HG02763 (cell line): ENCODE measurements at regions not wholly inside any gene's neighbourhood (a gene's known extent, or its start where the extent isn't known, plus 50 kb on each side); places are given as distances from the start of the nearest gene placed in this dataset.
"Not testable (repeated sequence)": the region's sequence is repeated elsewhere in the genome, so short reads cannot be mapped to it uniquely, and the experiment has no call there.

Source experiments
- ATAC-seq: cut with Tn5 transposase; IDR thresholded peaks from one replicate; pipeline ENCODE4 v1.9.1; 2021; ENCODE audit warnings: mild to moderate bottlenecking, moderate library complexity; ENCODE audit not compliant: unreplicated experiment

DNA sequence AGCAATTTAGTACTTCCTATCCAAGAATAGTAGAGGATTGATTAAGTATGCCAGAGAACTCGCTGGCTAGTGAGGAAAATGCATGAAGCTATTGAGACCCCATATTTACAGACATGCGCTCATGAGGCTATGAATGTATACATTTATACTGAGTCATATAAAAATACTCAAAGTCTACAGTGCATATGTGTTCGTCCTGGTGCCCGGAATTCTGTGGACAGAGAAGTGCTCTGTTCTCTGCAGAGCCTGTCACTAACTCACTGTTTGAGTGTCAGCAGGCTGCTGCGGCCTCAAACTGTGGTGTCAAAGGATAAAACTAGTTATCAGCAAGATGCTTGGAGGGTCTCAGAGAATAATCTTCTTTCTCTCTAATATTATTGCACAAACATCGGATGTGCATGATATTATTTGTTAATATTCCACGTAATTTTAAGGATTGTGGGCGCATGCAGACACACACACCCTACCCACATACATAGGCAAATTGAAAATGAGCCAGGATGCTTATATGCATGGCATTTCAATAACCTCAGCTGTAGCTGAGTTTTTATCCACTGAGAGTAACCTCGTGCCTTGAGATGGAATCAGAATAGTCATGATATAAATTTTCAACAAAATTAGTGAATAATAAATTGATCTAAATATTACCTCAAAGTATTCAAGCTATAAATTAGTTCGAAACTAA is 50.0 kb upstream of the TSC22D2 start:
- no peak for ATAC-seq

DNA sequence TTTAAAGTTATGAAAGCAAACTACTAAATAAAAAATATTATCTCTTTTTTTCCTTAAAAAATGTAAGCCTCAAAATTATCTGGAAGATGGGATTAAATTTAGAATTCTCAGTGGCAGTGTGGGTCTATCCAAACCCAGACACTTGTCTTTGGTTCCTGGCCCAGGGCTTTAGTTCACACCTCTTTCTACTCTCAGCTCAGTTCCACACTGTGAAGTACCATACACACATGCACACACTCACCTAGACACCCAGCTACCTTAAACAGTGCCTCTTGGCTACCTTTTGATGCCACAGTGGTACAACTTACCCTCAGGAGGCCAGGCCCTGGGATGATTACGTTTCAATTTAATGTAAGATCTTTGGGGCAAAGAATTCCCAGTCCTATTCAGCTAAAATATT is 51.0 kb upstream of the TSC22D2 start:
- no peak for ATAC-seq

DNA sequence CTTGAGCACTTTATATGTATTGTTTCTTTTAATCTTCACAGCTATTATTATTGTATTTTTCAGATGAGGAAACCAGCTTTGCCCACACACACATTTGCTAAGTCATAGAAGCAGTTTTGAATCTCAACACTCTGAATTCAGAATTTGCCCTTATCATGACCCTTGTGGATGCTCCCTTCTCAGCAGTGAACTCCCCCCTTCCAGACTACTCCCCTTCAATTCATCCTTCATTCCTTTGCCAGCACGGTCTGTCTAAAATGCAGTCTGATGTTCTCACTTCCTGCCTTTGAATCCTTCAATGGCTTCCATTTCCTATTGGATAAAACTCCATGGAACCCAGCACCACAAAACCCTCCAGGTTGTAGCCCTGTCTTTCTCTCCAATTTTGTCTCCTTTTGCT is 52.5 kb upstream of the TSC22D2 start:
- no peak for ATAC-seq

DNA sequence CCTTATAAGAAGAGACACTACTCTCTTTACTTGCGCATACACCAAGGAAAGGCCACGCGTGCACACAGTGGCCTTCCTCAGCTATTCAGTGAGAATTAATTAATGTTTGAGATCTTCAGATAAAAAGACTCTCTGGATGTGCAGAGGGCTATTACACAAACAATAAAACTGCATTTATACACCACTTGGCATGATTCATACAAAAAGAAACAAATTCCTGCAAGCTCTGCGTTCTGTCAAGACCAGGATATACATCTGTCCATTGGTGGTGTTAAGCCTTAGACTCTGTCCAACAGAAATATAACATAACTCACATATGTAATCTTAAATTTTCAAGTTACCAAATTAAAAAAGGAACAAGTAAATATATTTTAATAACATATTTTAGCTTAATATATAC is 55.2 kb upstream of the TSC22D2 start:
- no peak for ATAC-seq

DNA sequence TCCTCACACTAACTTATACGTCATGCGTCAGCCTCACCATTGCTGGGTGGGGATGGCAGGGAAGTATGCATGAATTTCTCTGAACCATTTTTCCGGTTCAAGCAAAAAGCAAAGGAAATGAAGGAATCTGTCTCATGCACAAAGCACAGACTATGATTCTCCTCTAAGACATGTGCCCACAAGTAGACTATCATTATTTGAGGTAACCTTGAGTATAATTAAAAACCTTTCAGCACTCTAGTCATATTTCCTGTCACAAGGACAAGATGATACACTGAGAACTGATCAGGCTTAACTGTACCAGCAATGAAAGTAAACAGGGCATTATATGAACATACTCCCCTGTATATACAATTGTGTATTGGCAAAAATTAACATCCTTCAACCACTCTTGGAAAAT is 56.7 kb upstream of the TSC22D2 start:
- ATAC-seq = no peak

DNA sequence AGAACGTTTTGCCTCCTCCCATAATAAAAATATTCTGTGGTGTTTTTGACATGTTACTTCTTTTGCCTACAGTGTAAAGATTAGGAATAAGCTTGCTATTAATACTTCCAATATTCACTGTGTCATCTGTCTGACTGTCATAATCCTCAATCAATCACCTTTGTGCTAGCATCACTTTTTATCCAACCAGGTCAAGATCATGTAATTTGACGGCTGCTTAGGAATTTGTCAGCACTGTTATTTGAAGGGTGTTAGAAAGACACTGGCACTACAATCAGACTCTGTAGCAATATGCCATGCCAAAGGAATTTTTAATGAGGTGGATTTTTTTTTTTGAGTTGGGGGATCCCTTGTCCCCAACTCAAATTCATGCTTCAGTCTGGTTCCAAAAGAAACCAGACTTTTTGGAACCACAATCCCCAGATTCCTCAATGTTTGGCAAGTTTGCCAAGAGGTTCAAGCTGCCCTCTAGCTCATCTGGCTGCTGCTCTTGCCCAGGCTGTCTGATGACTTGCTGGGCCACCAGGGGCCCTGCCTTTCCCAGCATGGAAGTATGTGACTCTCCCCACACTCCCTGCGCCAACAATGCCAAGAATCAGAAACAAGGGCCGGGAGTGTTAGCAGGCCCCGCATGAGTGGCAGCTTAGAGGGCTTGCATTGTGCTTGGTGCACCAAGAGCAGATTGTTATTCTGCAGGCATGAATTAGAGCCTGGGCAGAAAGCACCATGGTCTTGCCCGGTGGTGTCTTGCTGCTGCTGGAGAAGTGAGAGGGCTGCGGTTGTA is 58.6 kb upstream of the TSC22D2 start:
- no peak for ATAC-seq

DNA sequence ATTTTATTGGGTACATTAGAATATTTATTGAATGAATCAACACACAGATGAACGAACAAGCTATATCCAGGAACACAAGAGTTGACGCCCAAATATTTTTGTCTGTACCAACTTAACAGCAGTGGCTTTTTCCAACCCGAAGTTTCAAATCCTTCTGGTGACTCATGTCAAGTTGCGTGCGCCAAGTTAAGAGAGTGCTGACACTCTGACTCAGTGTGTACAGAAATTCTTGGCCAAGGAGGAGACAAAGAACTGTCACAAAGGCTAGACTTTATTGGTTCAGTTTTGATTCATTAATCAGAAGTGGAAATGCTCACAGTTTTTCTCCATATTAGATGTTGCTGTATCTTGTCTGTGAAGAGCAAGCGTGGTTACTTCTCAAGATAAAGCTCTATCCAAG is 59.6 kb upstream of the TSC22D2 start:
- ATAC-seq = no peak

DNA sequence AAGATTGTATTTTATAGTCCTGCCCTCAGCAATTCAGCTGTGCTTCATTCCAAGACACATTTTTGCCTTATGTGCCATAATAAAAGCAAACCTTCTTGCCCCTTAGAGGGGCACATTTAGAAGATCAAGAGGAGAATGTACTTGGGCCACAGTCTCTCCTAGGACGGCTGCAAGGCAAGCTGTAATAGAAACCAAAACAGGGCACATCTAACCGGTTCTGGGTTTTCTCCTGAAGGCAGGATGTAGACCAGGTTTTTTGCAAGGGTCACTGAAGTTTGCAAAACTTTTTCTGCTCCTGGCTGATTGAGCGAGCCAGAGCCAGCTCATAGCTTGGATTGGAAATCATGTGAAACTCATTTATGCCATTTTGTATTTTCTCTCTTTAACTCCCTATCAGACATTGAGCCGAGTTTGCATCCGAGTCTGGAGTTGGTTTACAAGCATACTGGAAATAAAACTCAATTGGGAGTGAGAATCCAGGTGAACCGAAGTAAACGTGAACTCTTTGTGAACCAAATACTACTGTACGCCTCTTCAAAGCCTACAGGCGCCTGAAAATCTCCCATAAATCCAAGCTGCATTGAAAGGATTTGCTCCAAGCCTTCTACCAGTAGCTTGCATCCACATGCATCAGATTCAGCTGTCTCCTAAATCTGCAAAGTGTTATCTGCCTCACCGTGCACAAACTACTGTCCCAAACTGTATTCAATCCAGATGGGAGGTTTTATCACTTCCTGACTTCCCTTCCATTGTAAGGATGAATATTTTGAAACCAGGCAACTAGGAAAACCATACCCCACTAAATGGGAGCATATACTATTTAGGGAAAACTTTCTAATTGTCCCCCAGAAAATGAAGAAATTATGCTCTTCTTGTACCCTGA is 60.9 kb upstream of the TSC22D2 start:
- ATAC-seq = no peak

DNA sequence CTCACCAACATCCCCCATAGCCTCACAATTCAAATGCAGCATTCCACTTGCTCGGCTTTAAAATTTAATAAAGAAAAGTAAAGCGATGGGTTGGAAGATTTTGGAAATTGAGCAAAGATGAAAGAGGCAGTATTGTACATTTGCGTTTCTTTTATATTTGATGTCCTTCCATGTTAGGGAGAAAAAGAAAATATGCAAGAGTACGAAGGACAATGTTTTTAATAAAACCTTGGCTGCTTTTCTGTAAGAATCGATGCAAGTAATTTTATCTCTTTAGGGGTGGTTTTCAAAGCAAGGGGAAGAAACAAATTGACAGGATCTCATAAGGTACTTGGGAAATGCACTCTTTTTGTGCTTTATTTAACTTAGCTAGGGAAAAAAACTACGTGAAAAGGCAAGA is 61.8 kb upstream of the TSC22D2 start:
- ATAC-seq = no peak

DNA sequence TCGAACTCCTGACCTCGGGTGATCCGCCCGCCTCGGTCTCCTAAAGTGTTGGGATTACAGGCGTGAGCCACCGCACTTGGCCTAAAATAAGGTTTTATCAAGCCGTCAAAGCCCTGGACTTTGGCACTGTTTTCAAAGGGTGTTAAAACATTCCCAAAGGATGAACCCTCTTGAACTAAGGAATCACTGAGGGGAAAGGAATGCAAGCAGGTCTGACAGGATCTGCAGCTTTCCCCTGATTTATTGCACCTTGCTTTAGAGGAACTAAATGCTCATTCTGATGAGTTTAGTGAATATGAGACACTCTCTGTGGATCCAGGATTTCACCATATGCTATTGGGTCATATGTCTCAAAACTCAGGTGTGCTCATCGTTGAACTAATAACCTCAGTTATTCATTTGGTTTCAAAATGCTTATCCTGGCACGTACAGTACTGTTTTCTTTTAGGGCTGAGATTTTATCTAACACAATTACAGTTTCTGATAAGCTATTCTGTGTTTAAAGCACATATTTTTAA is 63.0 kb upstream of the TSC22D2 start:
- ATAC-seq = no peak

DNA sequence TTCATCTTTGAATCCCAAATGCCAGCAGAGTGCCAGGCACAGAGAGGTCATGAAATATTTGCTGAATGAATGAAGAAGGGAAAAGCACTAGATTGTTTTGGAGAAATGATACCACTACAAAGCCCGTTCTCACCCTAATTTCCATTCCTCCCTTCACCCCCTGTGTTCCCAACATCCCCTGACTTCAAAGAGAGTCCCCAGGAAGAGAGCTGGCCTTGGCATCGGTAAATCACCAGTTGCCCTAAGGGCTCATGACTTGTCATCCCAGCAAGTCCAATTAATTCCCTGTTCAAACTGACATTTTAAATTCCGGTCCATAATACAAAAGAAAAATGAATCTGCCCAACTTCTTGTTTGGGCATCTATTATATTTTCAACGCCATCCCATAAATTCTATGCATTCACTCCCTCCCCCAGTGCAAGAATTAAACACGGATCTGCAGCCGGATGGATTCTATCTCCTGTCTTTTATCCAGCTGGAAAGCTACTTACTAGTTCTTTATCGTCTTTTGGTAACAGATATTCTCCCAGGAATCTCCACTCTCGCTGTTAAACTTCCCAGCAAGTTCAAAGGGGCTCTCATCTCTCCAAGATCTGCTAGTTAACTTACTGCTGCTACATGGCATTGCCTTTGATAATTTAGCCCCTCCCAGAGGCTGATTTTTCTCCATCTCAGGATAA is 63.9 kb upstream of the TSC22D2 start:
- ATAC-seq = no peak

DNA sequence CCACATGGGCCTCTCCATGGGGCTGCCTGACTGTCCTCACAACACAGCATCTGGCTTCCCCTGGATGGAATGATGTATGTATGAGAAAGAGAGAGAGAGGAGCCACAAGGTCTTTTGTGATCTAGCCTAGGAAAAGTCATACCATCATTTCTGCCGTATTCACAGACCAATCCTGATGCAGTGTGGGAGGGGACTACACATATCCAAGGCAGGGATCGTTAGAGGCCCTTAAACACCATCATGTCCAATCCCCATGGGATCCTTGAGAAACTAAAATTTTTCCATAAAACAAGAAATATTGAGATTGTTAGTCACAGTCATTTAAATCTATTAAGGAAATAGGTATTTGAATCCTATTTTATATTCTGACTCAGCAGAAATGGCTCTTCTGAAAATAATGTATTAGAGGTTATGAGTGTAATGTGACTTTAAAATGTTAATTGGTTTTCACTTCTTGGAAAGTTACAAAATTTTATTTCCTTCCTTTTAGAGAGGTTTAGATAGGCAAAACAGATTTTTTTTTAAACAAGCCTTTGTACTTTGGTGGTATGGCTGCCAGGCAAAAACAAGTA is 65.1 kb upstream of the TSC22D2 start:
- ATAC-seq = no peak

DNA sequence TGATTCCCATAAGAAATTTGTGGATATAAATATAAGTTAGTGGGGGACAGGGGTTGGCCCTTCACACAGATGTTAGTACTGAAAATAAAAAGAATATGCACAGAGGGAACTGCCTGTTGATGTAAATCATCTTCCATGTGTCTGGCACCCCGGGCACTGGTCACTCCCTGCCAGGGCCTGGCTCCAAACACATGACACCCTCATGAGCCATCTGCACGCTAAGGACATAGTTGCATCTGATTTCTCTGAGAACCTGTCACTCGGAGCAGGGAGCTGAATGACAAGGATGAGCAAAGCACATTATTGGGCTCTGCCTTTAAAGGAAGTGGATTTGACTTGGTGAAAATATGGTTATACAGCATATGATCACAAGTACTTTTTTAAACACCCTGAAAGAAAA is 66.2 kb upstream of the TSC22D2 start:
- no peak for ATAC-seq

DNA sequence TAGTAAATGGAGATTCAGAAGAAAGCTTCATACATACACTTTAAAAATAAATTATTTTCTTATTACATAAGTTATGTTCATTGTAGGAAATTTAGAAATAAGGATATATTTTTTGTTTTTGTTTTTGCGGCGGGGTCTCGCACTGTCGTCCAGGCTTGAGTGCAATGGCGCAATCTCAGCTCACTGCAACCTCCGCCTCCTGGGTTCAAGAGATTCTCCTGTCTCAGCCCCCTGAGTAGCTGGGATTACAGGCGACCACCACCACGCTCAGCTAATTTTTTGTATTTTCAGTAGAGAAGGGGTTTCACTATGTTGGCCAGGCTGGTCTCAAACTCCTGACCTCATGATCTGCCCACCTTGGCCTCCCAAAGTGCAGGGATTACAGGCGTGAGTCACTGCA is 71.7 kb upstream of the TSC22D2 start:
- ATAC-seq = not testable (repeated sequence)

DNA sequence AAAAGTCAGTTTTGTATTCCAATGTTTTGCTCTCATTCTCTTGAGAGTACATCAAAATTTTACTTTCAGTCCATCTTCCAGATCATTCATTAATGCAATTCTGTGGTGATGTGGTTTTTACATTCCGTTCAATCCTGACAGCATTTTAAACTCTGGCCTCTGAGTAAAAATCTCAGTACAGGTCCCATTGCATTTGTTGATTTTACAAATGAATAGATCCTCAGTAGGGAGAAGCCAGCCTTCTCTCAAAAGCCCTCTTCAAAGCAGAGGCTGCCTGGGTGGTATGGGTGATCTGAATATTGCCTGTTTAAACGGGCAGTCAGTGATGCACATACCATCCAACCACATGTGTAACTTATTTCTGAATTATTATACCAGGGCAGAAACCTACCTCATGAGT is 72.5 kb upstream of the TSC22D2 start:
- ATAC-seq = no peak

DNA sequence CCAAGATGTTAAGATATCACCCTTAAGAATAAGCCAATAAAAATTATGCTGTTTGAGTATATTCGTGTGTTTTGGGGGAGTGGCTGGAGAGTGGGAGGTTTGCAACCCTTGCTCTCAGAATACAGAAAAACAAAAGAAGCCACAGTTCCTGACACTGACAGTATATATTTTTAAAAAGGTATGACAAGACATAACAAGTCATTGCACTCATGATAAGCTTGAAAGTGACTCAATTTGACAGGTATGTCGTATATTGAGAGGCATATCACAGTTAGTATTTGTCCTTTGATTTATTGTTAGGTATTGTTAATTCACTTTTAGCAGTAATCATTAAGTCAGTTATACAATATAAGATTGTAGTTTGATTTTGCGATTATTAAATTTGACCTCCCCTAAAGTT is 73.1 kb upstream of the TSC22D2 start:
- no peak for ATAC-seq

DNA sequence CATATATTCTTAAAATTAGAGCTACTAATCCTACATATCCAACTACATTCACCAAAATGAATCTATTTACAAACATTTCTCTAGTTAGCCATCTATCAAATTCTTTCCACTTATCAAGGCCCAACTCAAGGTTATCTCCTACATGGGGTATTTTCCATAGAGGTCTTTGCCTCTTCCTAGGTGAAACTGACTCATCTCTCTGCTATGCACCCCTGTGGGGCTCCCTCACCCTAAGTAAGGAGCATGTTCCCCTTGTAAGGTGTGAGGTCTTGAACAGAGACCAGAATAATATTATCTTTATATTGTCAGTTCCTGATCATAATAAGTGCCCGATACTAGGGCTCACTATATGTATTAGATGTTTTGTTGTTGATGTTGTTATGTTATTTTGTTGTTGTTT is 74.6 kb upstream of the TSC22D2 start:
- no peak for ATAC-seq

DNA sequence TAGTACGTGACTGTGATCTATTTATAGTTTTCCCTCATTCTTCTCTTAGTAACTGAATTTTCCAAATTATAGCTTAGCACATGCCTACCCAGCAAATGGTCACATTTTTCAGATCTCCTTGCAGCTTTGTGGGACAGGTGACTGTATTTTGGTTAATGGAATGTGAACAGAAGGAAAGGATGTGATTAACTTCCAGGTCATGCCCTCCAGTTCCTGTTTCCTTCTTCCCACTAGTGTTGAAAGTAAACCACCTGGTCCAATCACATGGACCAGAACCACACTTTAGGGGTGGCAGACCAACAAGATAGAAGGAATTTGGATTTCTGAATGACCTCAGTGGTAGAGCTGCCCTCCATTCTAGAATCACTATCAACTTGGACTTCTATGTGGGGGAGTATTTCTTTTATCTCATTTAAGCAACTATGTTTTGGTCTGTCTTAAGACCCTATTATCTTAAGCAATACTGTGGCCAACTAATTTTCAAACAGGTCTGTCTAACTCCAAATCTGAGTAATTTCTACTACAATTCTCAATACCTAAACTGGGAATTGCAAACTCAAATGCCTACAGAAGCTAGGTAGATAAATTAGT is 76.0 kb upstream of the TSC22D2 start:
- no peak for ATAC-seq

DNA sequence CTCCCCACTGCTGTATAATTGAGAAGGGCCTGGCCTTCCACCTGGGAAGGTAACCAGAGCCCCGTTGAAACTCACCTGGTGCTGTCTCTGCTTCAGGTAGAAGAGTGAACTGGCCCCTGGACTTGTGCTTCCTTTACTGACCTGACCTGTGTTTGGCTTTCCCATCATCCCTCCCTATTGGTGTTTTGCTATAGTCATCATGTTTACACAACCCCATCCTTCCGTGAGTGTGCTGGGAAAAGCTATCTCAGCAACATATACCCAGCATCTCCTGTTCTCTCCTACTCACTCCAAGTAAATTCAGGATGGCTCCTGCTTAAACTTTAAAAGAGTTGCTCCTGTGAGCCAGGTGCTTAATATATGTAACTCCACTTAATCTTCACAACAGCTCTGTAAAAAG is 77.2 kb upstream of the TSC22D2 start:
- ATAC-seq = no peak

DNA sequence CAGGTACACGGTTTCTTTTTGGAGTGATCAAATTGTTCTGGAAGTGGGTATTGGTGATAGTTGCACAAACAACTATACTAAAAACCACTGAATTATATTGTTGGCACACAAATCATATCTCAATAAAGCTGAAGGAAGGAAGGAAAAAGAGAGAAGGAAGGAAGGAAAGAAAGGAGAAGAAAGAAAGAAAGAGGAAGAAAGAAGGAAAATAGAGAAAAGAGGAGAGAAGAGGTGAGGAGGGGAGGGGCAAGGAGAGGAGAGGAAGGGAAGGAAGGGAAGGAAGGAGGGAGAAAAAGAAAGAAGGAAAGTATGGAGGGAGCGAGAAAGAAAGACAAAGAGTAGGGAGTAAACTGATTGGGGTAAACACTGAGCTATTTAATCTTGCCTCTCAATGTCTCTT is 77.9 kb upstream of the TSC22D2 start:
- no peak for ATAC-seq
